ENCODE measurements at regions not wholly inside any gene's neighbourhood (a gene's known extent, or its start where the extent isn't known, plus 50 kb on each side); places are given as distances from the start of the nearest gene placed in this dataset.
"Not testable (repeated sequence)": the region's sequence is repeated elsewhere in the genome, so short reads cannot be mapped to it uniquely, and the experiment has no call there.

GRCh38 chr1:229005556-229005955 is 265.4 kb upstream of the RAB4A start:
- WGBS, 3 donors, result 84 to 91% (median 88%) methylated on average over 7 of the region's 7 CpGs

GRCh38 chr1:229006121-229006870 is 264.6 kb upstream of the RAB4A start:
- Histone ChIP-seq H3K4me1 (ENCODE audit: insufficient read depth) (peaks cover 3% of the 10 kb centered on the region), H3K36me3 (no peaks in the 10 kb centered on the region), H3K27ac (no peak overlapping the region), H3K4me3 (no peak overlapping the region), H3K9me3 (no peaks in the 10 kb centered on the region), H3K27me3 (no peaks in the 10 kb centered on the region)
- intact Hi-C loops (cut with DNase I), result no loop called here
- TF ChIP-seq, protein P1, sequence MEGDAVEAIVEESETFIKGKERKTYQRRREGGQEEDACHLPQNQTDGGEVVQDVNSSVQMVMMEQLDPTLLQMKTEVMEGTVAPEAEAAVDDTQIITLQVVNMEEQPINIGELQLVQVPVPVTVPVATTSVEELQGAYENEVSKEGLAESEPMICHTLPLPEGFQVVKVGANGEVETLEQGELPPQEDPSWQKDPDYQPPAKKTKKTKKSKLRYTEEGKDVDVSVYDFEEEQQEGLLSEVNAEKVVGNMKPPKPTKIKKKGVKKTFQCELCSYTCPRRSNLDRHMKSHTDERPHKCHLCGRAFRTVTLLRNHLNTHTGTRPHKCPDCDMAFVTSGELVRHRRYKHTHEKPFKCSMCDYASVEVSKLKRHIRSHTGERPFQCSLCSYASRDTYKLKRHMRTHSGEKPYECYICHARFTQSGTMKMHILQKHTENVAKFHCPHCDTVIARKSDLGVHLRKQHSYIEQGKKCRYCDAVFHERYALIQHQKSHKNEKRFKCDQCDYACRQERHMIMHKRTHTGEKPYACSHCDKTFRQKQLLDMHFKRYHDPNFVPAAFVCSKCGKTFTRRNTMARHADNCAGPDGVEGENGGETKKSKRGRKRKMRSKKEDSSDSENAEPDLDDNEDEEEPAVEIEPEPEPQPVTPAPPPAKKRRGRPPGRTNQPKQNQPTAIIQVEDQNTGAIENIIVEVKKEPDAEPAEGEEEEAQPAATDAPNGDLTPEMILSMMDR (IDR thresholded peaks at IDR 0.05), result no peak
- TF ChIP-seq EP300 (IDR thresholded peaks at IDR 0.05) (no peak), POLR2A (IDR thresholded peaks at IDR 0.05) (no peak)
- WGBS, 3 donors, result 89 to 94% (median 90%) methylated on average over 12 of the region's 12 CpGs
- no peak for DNase-seq

More at GRCh38 chr1:229005556-229005955, 265.4 kb upstream of the RAB4A start:
- no peak for TF ChIP-seq EP300 (IDR thresholded peaks at IDR 0.05)
- TF ChIP-seq, protein P1 (IDR thresholded peaks at IDR 0.05), result no peak
- no peak for TF ChIP-seq POLR2A (IDR thresholded peaks at IDR 0.05)
- no peaks in the 10 kb centered on the region for H3K36me3 ChIP-seq
- no peak overlapping the region for H3K4me3 ChIP-seq
- intact Hi-C loops (cut with DNase I), result no loop called here
- H3K9me3 ChIP-seq, result no peaks in the 10 kb centered on the region
- no peaks in the 10 kb centered on the region for H3K27me3 ChIP-seq
- H3K4me1 ChIP-seq (ENCODE audit: insufficient read depth), result peaks cover 3% of the 10 kb centered on the region
- no peak for DNase-seq
- H3K27ac ChIP-seq, result no peak overlapping the region

GRCh38 chr1:229007167-229007566 is 263.7 kb upstream of the RAB4A start:
- WGBS, 3 donors, result 94 to 99% (median 97%) methylated on average over 7 of the region's 7 CpGs
- H3K27ac ChIP-seq, result no peak overlapping the region
- TF ChIP-seq, protein P1 (IDR thresholded peaks at IDR 0.05), result no peak
- TF ChIP-seq POLR2A (IDR thresholded peaks at IDR 0.05) (no peak), EP300 (IDR thresholded peaks at IDR 0.05) (no peak)
- H3K4me3 ChIP-seq, result no peak overlapping the region
- H3K4me1 ChIP-seq (ENCODE audit: insufficient read depth), result peaks cover 3% of the 10 kb centered on the region
- H3K27me3 ChIP-seq, result no peaks in the 10 kb centered on the region
- no peak for DNase-seq
- intact Hi-C loops (cut with DNase I), result no loop called here
- no peaks in the 10 kb centered on the region for H3K36me3 ChIP-seq
- H3K9me3 ChIP-seq, result no peaks in the 10 kb centered on the region

- TF ChIP-seq, protein P1 (IDR thresholded peaks at IDR 0.05), result no peak
- TF ChIP-seq POLR2A (IDR thresholded peaks at IDR 0.05), result no peak
- TF ChIP-seq EP300 (IDR thresholded peaks at IDR 0.05), result no peak
- Histone ChIP-seq H3K27me3 (no peaks in the 10 kb centered on the region), H3K36me3 (no peaks in the 10 kb centered on the region), H3K4me1 (ENCODE audit: insufficient read depth) (peaks cover 3% of the 10 kb centered on the region), H3K4me3 (no peak overlapping the region), H3K9me3 (no peaks in the 10 kb centered on the region), H3K27ac (no peak overlapping the region)
- 97 to 98% (median 97%) methylated on average over 9 of the region's 9 CpGs for WGBS, 3 donors
- intact Hi-C loops (cut with DNase I), result no loop called here
- no peak for DNase-seq
Observed at GRCh38 chr1:229007701-229008100, 263.2 kb upstream of the RAB4A start.

- 72 to 76% (median 75%) methylated on average over 5 of the region's 5 CpGs for WGBS, 3 donors
- H3K27me3 ChIP-seq; H3K9me3 ChIP-seq; H3K4me1 ChIP-seq (ENCODE audit: insufficient read depth); intact Hi-C loops (cut with DNase I); DNase-seq; H3K27ac ChIP-seq; H3K36me3 ChIP-seq; H3K4me3 ChIP-seq: not testable (repeated sequence)
Observed at GRCh38 chr1:229008347-229008746, 262.6 kb upstream of the RAB4A start.

Measured in ovary (tissue), 7 donors.